Mucosa of descending colon (tissue), 3 donors: ENCODE measurements at regions not wholly inside any gene's neighbourhood (a gene's known extent, or its start where the extent isn't known, plus 50 kb on each side); places are given as distances from the start of the nearest gene placed in this dataset.
"Not testable (repeated sequence)": the region's sequence is repeated elsewhere in the genome, so short reads cannot be mapped to it uniquely, and the experiment has no call there.

Source experiments
- ATAC-seq: fragments of 200-7000 bp; cut with Tn5 transposase; one replicate; pipeline ENCODE4 v1.9.1; 2020; ENCODE audit warnings: mild to moderate bottlenecking, moderate library complexity
- DNase-seq, 3 donors: peaks; one replicate each; pipeline ENCODE4 v3.0.0-alpha.2; 2020
- H3K36me3 ChIP-seq: fragments of 200-600 bp; one replicate; pipeline ENCODE4 v1.8.0; 2021; ENCODE audit warnings: low read depth, mild to moderate bottlenecking
- H3K4me1 ChIP-seq: fragments of 200-600 bp; one replicate; pipeline ENCODE4 v1.8.0; 2021; ENCODE audit warnings: low read depth, mild to moderate bottlenecking
- H3K4me3 ChIP-seq: fragments of 200-600 bp; one replicate; pipeline ENCODE4 v1.8.0; 2021; ENCODE audit warnings: mild to moderate bottlenecking
- H3K9me3 ChIP-seq: fragments of 200-600 bp; one replicate; pipeline ENCODE4 v1.8.0; 2021; ENCODE audit warnings: mild to moderate bottlenecking
- intact Hi-C, 2 donors: fragments of 100-400 bp; cut with DNase I in 1 of 2; cut with micrococcal nuclease in 1 of 2; formaldehyde crosslinking; loops; one replicate each; pipeline versions ENCODE4 v1.11.0 to v1.11.1; 2022; cut with DNase I, micrococcal nuclease
- TF ChIP-seq, protein P1 (sequence below): fragments of 200-600 bp; IDR thresholded peaks from one replicate; pipeline ENCODE4 v1.8.0; 2022; ENCODE audit warnings: antibody characterized with exemption, mild to moderate bottlenecking
- donor health status: DM: no; HTN: no; CAD: no; lungs with moderate emphysema.
- donor health status: DM: no; HTN: no; CAD: no.
- donor health status: DM: no; HTN: yes; CAD: no.

DNA sequence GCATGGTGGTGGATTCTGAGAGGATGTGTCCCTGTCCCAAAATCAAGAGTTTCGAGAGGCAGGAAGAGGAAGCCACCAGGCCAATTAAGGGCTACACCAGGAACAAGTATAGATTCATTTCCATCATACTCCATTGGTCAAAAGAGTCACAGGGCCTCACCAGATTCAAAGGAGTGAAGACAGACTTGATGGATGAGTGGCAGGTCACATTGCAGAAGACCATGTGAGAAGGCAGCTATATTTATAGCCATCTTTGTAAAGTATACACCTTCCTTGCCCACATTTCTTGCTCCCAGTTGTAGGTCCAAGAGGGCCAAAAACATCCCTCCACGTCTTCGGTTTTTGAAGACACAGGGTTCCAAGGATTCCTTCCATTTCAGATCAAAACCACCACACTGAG lies 406.0 kb downstream of the BCOR start:
- Histone ChIP-seq H3K4me1 (no peaks in the 10 kb centered on the region), H3K4me3 (no peak overlapping the region), H3K36me3 (no peaks in the 10 kb centered on the region), H3K9me3 (no peaks in the 10 kb centered on the region)
- DNase-seq (no peak), ATAC-seq (no peak)
- TF ChIP-seq, protein P1, sequence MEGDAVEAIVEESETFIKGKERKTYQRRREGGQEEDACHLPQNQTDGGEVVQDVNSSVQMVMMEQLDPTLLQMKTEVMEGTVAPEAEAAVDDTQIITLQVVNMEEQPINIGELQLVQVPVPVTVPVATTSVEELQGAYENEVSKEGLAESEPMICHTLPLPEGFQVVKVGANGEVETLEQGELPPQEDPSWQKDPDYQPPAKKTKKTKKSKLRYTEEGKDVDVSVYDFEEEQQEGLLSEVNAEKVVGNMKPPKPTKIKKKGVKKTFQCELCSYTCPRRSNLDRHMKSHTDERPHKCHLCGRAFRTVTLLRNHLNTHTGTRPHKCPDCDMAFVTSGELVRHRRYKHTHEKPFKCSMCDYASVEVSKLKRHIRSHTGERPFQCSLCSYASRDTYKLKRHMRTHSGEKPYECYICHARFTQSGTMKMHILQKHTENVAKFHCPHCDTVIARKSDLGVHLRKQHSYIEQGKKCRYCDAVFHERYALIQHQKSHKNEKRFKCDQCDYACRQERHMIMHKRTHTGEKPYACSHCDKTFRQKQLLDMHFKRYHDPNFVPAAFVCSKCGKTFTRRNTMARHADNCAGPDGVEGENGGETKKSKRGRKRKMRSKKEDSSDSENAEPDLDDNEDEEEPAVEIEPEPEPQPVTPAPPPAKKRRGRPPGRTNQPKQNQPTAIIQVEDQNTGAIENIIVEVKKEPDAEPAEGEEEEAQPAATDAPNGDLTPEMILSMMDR: no peak
- intact Hi-C loops: no loop called here

DNA sequence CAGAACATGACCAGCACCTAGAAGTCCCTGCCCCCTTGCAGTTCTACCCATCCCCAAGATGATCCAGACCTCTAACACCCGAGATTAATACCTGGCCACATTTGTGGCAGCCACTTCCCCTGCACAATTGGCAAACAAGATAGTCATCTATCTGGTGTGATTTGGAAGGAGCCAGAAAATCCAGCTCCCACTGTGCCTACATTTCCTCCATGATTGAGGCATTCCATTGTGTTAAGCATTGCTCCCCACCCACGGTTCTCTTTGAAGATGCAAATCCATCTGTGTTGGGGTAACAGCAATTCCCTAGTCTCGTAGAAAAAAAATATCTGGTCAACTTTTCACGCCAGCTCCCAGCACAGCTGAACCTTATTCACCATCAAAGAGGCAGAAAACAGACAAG lies 405.0 kb downstream of the BCOR start:
- Histone ChIP-seq H3K4me3 (no peak overlapping the region), H3K36me3 (no peaks in the 10 kb centered on the region), H3K4me1 (no peaks in the 10 kb centered on the region), H3K9me3 (no peaks in the 10 kb centered on the region)
- TF ChIP-seq, protein P1: no peak
- intact Hi-C loops: no loop called here
- no peak for ATAC-seq
- DNase-seq: no peak

DNA sequence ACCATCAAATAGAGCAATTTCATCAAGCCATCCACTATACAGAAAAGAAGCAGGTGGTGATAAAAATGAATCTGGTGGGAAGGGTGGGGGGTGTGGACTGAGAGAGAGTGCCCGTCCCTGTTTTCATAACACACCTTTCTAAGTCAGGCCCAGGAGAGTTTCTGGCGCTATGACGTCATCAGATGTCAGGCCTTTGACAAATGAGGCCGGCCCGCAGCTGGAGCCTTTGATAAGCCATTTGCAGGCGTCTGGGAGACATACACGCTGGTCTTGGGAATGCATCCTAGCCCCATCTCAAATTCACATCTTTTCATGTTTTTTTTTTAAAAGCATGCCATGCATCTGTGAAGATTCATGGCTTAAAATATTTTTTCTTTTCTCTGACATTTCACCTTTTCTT lies 404.5 kb downstream of the BCOR start:
- intact Hi-C loops: no loop called here
- Histone ChIP-seq H3K36me3 (no peaks in the 10 kb centered on the region), H3K9me3 (no peaks in the 10 kb centered on the region), H3K4me1 (no peaks in the 10 kb centered on the region), H3K4me3 (no peak overlapping the region)
- no peak for ATAC-seq
- DNase-seq: no peak
- TF ChIP-seq, protein P1: no peak

GRCh38 chrX:39702636-39703035 lies 395.1 kb downstream of the BCOR start:
- H3K9me3 ChIP-seq, H3K4me1 ChIP-seq, H3K4me3 ChIP-seq, intact Hi-C loops, H3K36me3 ChIP-seq, ATAC-seq, DNase-seq: not testable (repeated sequence)

DNA sequence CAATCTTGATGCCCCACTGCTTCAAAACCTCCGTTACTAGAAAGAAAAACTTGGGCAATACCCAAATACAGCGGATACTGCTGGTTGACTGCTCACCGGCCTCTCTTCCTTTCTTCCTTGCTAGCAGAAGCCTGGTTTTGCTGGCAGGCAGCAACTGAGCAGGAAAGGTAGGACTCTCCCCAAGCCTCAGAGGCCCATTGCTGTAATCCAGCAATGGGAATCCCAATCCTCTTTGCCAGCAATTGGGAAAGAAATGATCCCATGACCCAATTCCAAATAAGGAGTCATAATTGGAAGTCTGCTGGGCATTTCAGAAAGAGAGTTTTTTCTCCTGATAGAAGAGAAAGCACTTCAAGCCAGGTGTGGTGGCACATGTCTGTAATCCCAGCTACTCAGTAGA lies 394.5 kb downstream of the BCOR start:
- Histone ChIP-seq H3K9me3 (no peaks in the 10 kb centered on the region), H3K4me1 (no peaks in the 10 kb centered on the region), H3K4me3 (no peak overlapping the region), H3K36me3 (no peaks in the 10 kb centered on the region)
- intact Hi-C loops: no loop called here
- no peak for DNase-seq
- no peak for ATAC-seq
- TF ChIP-seq, protein P1: no peak

- Histone ChIP-seq H3K9me3 (no peaks in the 10 kb centered on the region), H3K4me3 (no peak overlapping the region), H3K4me1 (no peaks in the 10 kb centered on the region), H3K36me3 (no peaks in the 10 kb centered on the region)
- TF ChIP-seq, protein P1: no peak
- intact Hi-C loops: no loop called here
- ATAC-seq: no peak
- no peak for DNase-seq
Measured at GRCh38 chrX:39704590-39704989, 393.2 kb downstream of the BCOR start.
